ENCODE measurements at regions not wholly inside any gene's neighbourhood (a gene's known extent, or its start where the extent isn't known, plus 50 kb on each side); places are given as distances from the start of the nearest gene placed in this dataset.

- no peak for TF ChIP-seq CTCF (IDR thresholded peaks at IDR 0.05; ENCODE audit: low read depth, low read length)
- Histone ChIP-seq H3K9me3 (no peaks in the 10 kb centered on the region), H3K4me3 (ENCODE audit: low read depth, low read length) (no peak overlapping the region), H3K27me3 (no peaks in the 10 kb centered on the region), H3K4me1 (no peaks in the 10 kb centered on the region; the same call in 1 of the 2 replicates), H3K36me3 (no peaks in the 10 kb centered on the region)
- no peak for DNase-seq
Observed at GRCh38 chrX:38500141-38500540, 61.2 kb upstream of the TSPAN7 start.

DNA sequence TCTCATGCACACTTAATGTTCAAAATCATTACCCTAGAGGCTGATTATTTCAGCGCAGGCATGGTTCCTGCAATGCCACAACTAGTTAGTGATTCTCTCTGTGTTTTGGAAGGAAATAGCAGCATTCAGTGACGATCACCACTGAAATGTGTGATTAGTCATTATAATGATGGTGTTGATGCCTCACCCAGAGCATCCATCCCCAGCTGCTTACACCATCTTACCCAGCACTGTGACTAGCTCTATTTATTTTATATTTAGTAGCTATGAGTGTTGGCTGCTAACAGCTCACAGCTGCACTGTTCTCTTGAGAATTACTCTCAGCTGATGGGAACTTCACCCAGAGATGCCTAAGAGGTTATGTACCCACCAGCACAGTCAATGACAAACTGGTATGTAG lies 60.5 kb upstream of the TSPAN7 start:
- Histone ChIP-seq H3K36me3 (no peaks in the 10 kb centered on the region), H3K9me3 (no peaks in the 10 kb centered on the region)

GRCh38 chrX:38505583-38505982 lies 55.8 kb upstream of the TSPAN7 start:
- H3K4me1 ChIP-seq = peaks cover 5% of the 10 kb centered on the region
- no peaks in the 10 kb centered on the region for H3K36me3 ChIP-seq
- TF ChIP-seq CTCF (IDR thresholded peaks at IDR 0.05; ENCODE audit: low read depth, low read length) = no peak
- no peaks in the 10 kb centered on the region for H3K9me3 ChIP-seq
- H3K27me3 ChIP-seq = no peaks in the 10 kb centered on the region
- no peak for DNase-seq
- H3K4me3 ChIP-seq (ENCODE audit: low read depth, low read length) = no peak overlapping the region

More for the DNA sequence above, 60.5 kb upstream of the TSPAN7 start:
- DNase-seq = no peak
- TF ChIP-seq CTCF (IDR thresholded peaks at IDR 0.05; ENCODE audit: low read depth, low read length) = no peak
- no peaks in the 10 kb centered on the region for H3K4me1 ChIP-seq
- H3K4me3 ChIP-seq (ENCODE audit: low read depth, low read length) = no peak overlapping the region
- H3K27me3 ChIP-seq = no peaks in the 10 kb centered on the region

Measured in BE2C (cell line).